GM23248 (cell line): ENCODE measurements at regions not wholly inside any gene's neighbourhood (a gene's known extent, or its start where the extent isn't known, plus 50 kb on each side); places are given as distances from the start of the nearest gene placed in this dataset.

ENCODE experiments used
- DNase-seq: peaks from one replicate; pipeline ENCODE4 v3.0.0-alpha.2; 2015
- H2AFZ ChIP-seq: fragments of 200-600 bp; sonication (generic); 2 replicates; pipeline ENCODE4 v1.6.1; 2016; ENCODE audit warnings: antibody characterized with exemption
- H3F3A ChIP-seq: fragments of 200-600 bp; sonication (generic); 2 replicates; pipeline ENCODE4 v1.6.1; 2016; ENCODE audit warnings: mild to moderate bottlenecking, antibody characterized with exemption, mixed run types; ENCODE audit not compliant: insufficient read depth
- H3K27ac ChIP-seq: fragments of 200-600 bp; sonication (generic); 2 replicates; pipeline ENCODE4 v1.5.1; 2016; ENCODE audit warnings: mild to moderate bottlenecking
- H3K27me3 ChIP-seq: fragments of 200-600 bp; sonication (generic); replicated peaks from 2 replicates; pipeline ENCODE4 v1.6.1; 2016; ENCODE audit warnings: mild to moderate bottlenecking; ENCODE audit not compliant: insufficient read depth
- H3K36me3 ChIP-seq: fragments of 200-600 bp; sonication (generic); 2 replicates; pipeline ENCODE4 v1.6.1; 2016; ENCODE audit warnings: low read depth, mild to moderate bottlenecking
- H3K4me1 ChIP-seq: fragments of 200-600 bp; sonication (generic); 2 replicates; pipeline ENCODE4 v1.6.1; 2016; ENCODE audit warnings: mild to moderate bottlenecking; ENCODE audit not compliant: insufficient read depth
- H3K4me2 ChIP-seq: fragments of 200-600 bp; sonication (generic); one replicate; pipeline ENCODE4 v1.6.1; 2016; ENCODE audit warnings: mild to moderate bottlenecking; ENCODE audit not compliant: unreplicated experiment
- H3K4me3 ChIP-seq: fragments of 200-600 bp; sonication (generic); 2 replicates; pipeline ENCODE4 v1.5.1; 2016; ENCODE audit warnings: mild to moderate bottlenecking
- H3K79me2 ChIP-seq: fragments of 200-600 bp; sonication (generic); 2 replicates; pipeline ENCODE4 v1.6.1; 2016; ENCODE audit warnings: mild to moderate bottlenecking; ENCODE audit not compliant: insufficient read depth
- H3K9ac ChIP-seq: fragments of 200-600 bp; sonication (generic); 2 replicates; pipeline ENCODE4 v1.6.1; 2016; ENCODE audit warnings: mild to moderate bottlenecking
- H3K9me2 ChIP-seq: fragments of 200-600 bp; sonication (generic); 2 replicates; pipeline ENCODE4 v1.6.1; 2016; ENCODE audit warnings: mixed run types, mild to moderate bottlenecking, moderate library complexity; ENCODE audit not compliant: insufficient read depth
- H3K9me3 ChIP-seq: fragments of 200-600 bp; sonication (generic); one replicate; pipeline ENCODE4 v1.6.1; 2017; ENCODE audit warnings: low read depth
- H4K20me1 ChIP-seq: fragments of 200-600 bp; sonication (generic); 2 replicates; pipeline ENCODE4 v1.6.0; 2016; ENCODE audit not compliant: insufficient read depth
- EZH2 ChIP-seq: fragments of 200-600 bp; sonication (generic); IDR thresholded peaks from 2 replicates; pipeline ENCODE4 v1.6.1; 2018; ENCODE audit warnings: antibody characterized with exemption, mild to moderate bottlenecking; ENCODE audit not compliant: insufficient read depth, poor library complexity, severe bottlenecking
- EZH2phosphoT487 ChIP-seq: fragments of 200-600 bp; sonication (generic); IDR thresholded peaks from 2 replicates; pipeline ENCODE4 v1.6.1; 2018; ENCODE audit warnings: antibody characterized with exemption, moderate library complexity, mild to moderate bottlenecking, low read depth; ENCODE audit not compliant: insufficient read depth
- WGBS, 2 experiments: methylation state at CpG; one replicate each; pipeline ENCODE4 v1.1.6; 2015 to 2017; ENCODE audit warnings: low lambda C conversion rate in 2 of 2, low coverage in 1 of 2; ENCODE audit errors: missing lambda C conversion rate in 2 of 2; 5-methylcytosine and 5-hydroxymethylcytosine counted together
- in situ Hi-C: fragments of 300-500 bp; cut with MboI; formaldehyde crosslinking; loops from 2 replicates; pipeline ENCODE4 v1.15.0; 2020

- no peaks in the 10 kb centered on the region for H3K36me3 ChIP-seq
- H3K27ac ChIP-seq = no peak overlapping the region
- no peaks in the 10 kb centered on the region for H3K9me2 ChIP-seq
- H3K4me2 ChIP-seq = no peak overlapping the region
- no peak overlapping the region for H2AFZ ChIP-seq
- H3K27me3 ChIP-seq = no peaks in the 10 kb centered on the region
- no peaks in the 10 kb centered on the region for H3K79me2 ChIP-seq
- DNase-seq = no peak
- in situ Hi-C loops = no loop called here
- H3F3A ChIP-seq = no peaks in the 10 kb centered on the region
- H3K4me3 ChIP-seq = no peak overlapping the region
- no peak overlapping the region for H3K9ac ChIP-seq
- H3K4me1 ChIP-seq = no peaks in the 10 kb centered on the region
- no peaks in the 10 kb centered on the region for H3K9me3 ChIP-seq
- H4K20me1 ChIP-seq = no peaks in the 10 kb centered on the region
- WGBS, 2 experiments = 57 to 58% methylated on average over 16 of the region's 16 CpGs
- TF ChIP-seq EZH2 (no peak), EZH2phosphoT487 (no peak)
Observed at GRCh38 chr10:132115732-132116131, 50.0 kb downstream of the JAKMIP3 start.

- no peak overlapping the region for H3K9ac ChIP-seq
- H3K4me1 ChIP-seq = no peaks in the 10 kb centered on the region
- in situ Hi-C loops = no loop called here
- no peak overlapping the region for H3K27ac ChIP-seq
- no peaks in the 10 kb centered on the region for H3K79me2 ChIP-seq
- H3K9me2 ChIP-seq = no peaks in the 10 kb centered on the region
- no peak for DNase-seq
- TF ChIP-seq EZH2 (no peak), EZH2phosphoT487 (no peak)
- no peak overlapping the region for H3K4me2 ChIP-seq
- H4K20me1 ChIP-seq = no peaks in the 10 kb centered on the region
- no peaks in the 10 kb centered on the region for H3K9me3 ChIP-seq
- no peak overlapping the region for H2AFZ ChIP-seq
- WGBS, 2 experiments = 79 to 84% methylated on average over 23 of the region's 23 CpGs
- H3K36me3 ChIP-seq = no peaks in the 10 kb centered on the region
- no peaks in the 10 kb centered on the region for H3F3A ChIP-seq
- no peaks in the 10 kb centered on the region for H3K27me3 ChIP-seq
- no peak overlapping the region for H3K4me3 ChIP-seq
Observed at GRCh38 chr10:132117146-132117545, 51.4 kb downstream of the JAKMIP3 start.

- no peaks in the 10 kb centered on the region for H3K27me3 ChIP-seq
- H3K4me2 ChIP-seq = no peak overlapping the region
- H4K20me1 ChIP-seq = no peaks in the 10 kb centered on the region
- no peak for DNase-seq
- H3F3A ChIP-seq = no peaks in the 10 kb centered on the region
- 74% methylated on average over 14 to 21 of the region's 21 CpGs for WGBS, 2 experiments
- H3K9ac ChIP-seq = no peak overlapping the region
- no peaks in the 10 kb centered on the region for H3K36me3 ChIP-seq
- no peaks in the 10 kb centered on the region for H3K4me1 ChIP-seq
- no peak overlapping the region for H3K4me3 ChIP-seq
- H3K9me2 ChIP-seq = no peaks in the 10 kb centered on the region
- H3K27ac ChIP-seq = no peak overlapping the region
- H3K79me2 ChIP-seq = no peaks in the 10 kb centered on the region
- H2AFZ ChIP-seq = no peak overlapping the region
- TF ChIP-seq EZH2phosphoT487 (no peak), EZH2 (no peak)
- no peaks in the 10 kb centered on the region for H3K9me3 ChIP-seq
- in situ Hi-C loops = no loop called here
Observed at GRCh38 chr10:132117636-132118190, 52.0 kb downstream of the JAKMIP3 start.

GRCh38 chr10:132118366-132118765, 52.6 kb downstream of the JAKMIP3 start:
- Histone ChIP-seq H3K4me3 (no peak overlapping the region), H3K27ac (no peak overlapping the region), H3K4me1 (no peaks in the 10 kb centered on the region), H3K4me2 (no peak overlapping the region), H3K36me3 (no peaks in the 10 kb centered on the region), H3K9me2 (no peaks in the 10 kb centered on the region), H3K9me3 (no peaks in the 10 kb centered on the region), H4K20me1 (no peaks in the 10 kb centered on the region), H3F3A (no peaks in the 10 kb centered on the region), H3K9ac (no peak overlapping the region), H3K27me3 (no peaks in the 10 kb centered on the region), H2AFZ (no peak overlapping the region), H3K79me2 (no peaks in the 10 kb centered on the region)
- no peak for DNase-seq
- in situ Hi-C loops = no loop called here
- WGBS, 2 experiments = 49 to 52% methylated on average over 10 to 12 of the region's 13 CpGs
- no peak for TF ChIP-seq EZH2
- TF ChIP-seq EZH2phosphoT487 = no peak

GRCh38 chr10:132120200-132120599, 54.5 kb downstream of the JAKMIP3 start:
- DNase-seq = no peak
- in situ Hi-C loops = no loop called here
- no peak overlapping the region for H3K9ac ChIP-seq
- TF ChIP-seq EZH2phosphoT487 (no peak), EZH2 (no peak)
- H3K4me2 ChIP-seq = no peak overlapping the region
- H3K4me3 ChIP-seq = no peak overlapping the region
- no peaks in the 10 kb centered on the region for H3F3A ChIP-seq
- H3K79me2 ChIP-seq = no peaks in the 10 kb centered on the region
- no peaks in the 10 kb centered on the region for H3K27me3 ChIP-seq
- no peaks in the 10 kb centered on the region for H3K4me1 ChIP-seq
- H4K20me1 ChIP-seq = no peaks in the 10 kb centered on the region
- H3K9me2 ChIP-seq = no peaks in the 10 kb centered on the region
- no peak overlapping the region for H2AFZ ChIP-seq
- H3K27ac ChIP-seq = no peak overlapping the region
- no peaks in the 10 kb centered on the region for H3K9me3 ChIP-seq
- WGBS, 2 experiments = 54 to 64% methylated on average over 4 to 7 of the region's 7 CpGs
- no peaks in the 10 kb centered on the region for H3K36me3 ChIP-seq
